ENCODE measurements at regions not wholly inside any gene's neighbourhood (a gene's known extent, or its start where the extent isn't known, plus 50 kb on each side); places are given as distances from the start of the nearest gene placed in this dataset.
"Not testable (repeated sequence)": the region's sequence is repeated elsewhere in the genome, so short reads cannot be mapped to it uniquely, and the experiment has no call there.

DNA sequence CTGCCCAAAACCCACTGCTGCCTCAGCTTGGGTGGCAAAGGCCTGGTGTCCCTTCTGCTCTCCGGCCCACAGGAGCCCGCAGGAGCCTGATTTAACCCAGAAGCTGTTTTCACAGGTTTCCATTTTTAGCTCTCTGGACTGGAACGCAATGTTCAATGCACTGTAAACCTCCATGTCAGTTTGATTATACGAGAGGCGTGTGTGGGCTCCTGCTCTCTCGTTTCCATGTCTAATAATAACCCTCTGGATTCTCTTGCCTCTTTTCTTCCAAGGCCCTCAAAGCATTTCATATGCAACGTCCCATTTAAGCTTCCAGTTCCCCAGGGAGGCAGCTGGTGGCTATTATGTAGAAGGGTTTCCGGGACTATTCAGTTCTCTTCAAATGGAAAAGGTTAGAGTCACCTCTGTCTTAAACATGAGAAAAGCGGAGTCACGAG lies 161.1 kb downstream of the SUDS3 start:
- DNase-seq = no peak

DNA sequence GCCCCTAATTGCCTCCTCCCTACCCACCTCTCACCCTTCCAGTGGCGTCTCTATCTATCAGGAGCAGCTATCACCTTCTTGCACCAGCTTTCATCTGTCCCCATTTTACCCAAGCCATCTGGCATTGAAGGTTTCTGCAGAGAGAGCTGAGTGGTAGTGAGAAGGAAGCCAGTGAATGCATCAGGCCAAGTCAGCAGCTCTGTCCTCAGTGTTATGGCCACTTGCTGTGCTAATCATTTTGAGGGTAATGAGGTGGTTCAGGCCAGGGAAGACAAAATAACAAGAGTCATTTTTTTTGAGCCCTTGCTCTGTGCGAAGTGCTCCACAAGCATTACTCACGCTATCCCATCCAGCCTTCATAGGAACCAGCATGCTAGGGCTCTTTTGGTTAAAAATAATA lies 164.7 kb downstream of the SUDS3 start:
- DNase-seq = no peak

DNA sequence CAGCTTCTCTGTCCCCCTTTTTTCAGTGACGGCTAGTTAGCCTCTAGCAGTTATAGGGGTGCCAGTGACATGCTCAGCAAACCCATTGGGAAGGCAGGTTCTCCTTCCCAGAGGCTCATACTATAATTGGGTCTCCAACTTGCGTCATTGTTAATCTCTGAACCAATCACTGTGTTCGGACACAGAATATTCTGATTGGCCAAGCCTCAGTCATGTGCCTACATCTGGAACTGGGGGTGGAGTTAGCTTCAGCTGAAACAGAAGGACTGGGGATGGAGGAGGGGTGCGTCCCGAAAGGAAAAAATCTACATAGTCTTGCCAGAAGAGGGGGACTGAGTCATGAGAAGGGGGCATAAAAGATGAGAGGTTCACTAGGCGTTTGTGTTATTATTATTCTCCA lies 165.6 kb downstream of the SUDS3 start:
- DNase-seq = no peak

- no peak for DNase-seq
Measured at GRCh38 chr12:118543651-118544050, 167.3 kb downstream of the SUDS3 start.

DNA sequence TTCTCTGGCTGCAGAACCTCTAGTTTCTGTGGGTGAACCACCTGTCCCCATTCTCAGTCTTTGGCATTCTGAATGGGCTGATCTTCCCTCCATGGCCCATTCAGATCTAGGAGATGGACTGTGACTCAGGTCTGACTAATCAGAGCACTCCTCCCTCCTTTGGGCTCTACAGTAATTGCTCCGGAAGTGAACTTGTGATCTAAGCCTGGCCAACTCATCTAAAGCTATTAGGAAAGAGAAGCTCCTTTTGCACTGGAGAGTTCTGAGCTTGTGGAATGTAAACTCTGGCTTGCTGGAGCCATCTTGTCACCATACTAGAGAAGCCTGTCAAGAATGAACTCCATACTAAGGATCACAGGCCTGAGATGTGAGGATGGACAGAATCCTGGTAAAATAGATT lies 168.2 kb downstream of the SUDS3 start:
- DNase-seq = no peak

DNA sequence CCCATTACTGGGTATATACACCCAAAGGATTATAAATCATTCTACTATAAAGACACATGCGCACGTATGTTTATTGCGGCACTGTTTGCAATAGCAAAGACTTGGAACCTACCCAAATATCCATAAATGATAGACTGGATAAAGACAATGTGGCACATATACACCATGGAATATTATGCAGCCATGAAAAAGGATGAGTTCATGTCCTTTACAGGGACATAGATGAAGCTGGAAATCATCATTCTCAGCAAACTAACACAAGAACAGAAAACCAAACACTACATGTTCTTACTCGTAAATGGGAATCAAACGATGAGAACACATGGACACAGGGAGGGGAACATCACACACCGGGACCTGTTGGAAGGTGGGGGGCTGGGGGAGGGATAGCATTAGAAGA lies 171.3 kb downstream of the SUDS3 start:
- not testable (repeated sequence) for DNase-seq

DNA sequence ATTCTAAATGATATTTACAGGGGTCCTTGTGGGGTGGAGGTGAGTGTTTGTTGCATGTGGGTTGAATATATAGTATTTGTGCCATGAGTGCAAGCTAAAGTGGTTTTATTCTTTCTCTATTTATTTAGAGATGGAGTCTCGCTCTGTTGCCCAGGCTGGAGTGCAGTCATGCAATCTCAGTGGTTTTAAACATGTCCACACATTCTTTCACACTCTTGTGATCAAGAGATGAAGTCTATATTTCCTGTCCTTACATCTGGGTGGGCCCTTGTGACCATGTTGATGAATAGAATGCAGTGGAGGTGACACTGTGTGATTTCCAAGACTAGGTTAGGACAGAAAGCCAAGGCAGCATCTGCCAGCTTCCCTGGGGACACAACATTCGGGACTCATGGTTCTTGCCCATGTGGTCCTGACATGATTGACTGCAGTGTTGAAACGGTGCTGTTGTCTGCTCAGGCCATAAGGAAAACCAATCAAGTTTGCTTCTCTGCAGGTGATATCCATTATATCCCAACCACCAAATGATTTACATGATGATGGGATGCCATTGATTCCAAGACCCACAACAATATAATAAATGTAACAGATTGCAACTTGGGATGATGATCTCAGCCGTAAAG lies 172.6 kb downstream of the SUDS3 start:
- DNase-seq = no peak

- no peak for DNase-seq
Measured at GRCh38 chr12:118549510-118549980, 173.2 kb downstream of the SUDS3 start.

- DNase-seq = no peak
Measured at GRCh38 chr12:118553856-118554504, 177.6 kb downstream of the SUDS3 start.

DNA sequence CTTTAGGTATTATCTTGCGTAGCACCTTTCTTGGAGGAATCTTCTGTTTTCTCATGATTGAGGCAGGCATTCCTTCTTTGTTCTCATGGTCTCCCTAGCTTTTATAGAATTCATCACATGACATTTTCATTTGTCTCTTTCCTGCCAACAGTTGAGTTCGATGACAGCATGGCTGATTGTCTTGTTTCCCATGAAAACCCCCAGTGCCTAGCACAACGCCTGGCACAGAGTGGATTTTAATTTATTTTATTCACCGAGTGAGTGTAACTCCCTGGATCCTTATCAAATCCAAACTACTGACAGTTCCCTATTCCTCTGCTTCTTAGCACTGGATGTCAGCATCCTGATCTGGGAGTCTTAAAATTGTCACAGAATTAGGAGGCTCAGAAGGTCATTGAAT lies 182.6 kb downstream of the SUDS3 start:
- DNase-seq = no peak

DNA sequence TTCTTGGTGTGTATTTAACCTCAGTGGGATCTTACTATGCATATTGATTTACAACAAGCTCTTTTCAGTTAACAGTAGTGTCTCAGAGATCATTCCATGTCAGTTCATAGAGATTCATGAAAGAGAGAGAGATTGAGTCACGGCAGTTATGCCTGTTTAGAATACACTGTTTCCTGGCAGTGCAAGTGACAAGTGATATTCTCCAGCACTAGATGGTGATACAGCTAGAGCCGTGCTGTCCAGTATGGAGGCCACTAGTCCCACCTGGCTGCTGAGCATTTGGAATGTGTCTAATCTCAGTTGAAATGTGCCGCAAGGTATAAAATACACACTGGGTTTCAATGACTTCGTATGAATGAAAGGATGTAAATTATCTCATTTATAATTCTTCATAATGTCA lies 184.4 kb downstream of the SUDS3 start:
- no peak for DNase-seq

- DNase-seq = no peak
Measured at GRCh38 chr12:118571730-118572129, 195.4 kb downstream of the SUDS3 start.

DNA sequence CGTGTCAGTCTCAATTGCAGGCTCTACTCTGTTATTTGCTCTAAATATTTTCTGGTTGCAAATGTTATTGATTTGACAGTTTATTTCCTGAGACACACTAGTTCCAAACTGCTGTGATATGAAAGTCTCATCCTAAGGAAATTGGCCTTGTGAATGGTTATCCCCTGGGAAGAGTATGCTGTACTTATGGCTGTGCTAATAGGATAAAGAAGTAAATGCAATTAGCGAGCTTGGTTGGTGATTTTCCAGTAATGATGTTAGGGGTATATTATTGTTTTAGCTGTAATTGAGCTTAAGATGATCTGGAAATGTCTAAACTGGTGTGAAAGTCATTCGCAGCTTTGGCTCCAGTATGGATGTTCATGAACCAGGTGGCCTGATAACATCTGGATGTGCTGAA lies 197.9 kb downstream of the SUDS3 start:
- no peak for DNase-seq

- no peak for DNase-seq
Measured at GRCh38 chr12:118575730-118576129, 199.4 kb downstream of the SUDS3 start.

DNA sequence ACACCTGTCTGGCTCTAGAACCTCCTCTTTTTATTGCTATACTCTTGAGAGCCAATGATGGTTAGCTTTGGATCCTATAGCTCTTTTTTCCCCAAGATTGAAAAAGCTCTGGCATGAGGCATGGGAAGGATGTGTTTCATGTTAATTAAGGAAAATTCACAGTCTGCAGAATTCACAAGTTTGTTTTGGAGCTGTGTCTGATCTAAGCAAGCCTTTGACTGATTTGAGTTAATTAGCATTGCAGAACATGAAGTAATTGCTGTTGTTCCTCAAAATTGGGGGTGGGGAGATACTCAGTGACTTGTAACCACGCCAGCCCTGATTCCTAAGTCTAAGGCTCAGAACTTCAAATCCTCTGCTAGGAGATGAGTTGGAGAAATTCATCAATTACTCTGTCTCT lies 205.0 kb downstream of the SUDS3 start:
- no peak for DNase-seq

- DNase-seq = no peak
Measured at GRCh38 chr12:118582863-118583262, 206.5 kb downstream of the SUDS3 start.

DNA sequence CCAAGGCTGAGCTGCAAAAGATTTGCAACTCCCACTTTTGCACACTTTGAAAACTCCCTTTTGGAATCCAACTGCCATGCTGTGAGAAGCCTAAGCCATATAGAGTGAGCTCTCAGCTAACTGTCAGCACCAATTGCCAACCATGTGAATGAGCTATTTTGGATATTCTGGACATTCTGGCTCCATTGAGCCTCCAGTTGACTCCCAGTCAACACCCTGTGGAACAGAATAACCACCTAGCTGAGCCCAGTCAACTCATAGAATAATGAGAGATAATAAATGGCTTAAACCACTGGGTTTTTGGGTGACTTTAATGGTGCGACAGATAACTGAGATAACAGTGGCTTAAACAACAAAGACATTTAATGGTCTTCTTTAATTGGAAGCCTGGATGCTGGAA lies 210.1 kb downstream of the SUDS3 start:
- DNase-seq = no peak

DNA sequence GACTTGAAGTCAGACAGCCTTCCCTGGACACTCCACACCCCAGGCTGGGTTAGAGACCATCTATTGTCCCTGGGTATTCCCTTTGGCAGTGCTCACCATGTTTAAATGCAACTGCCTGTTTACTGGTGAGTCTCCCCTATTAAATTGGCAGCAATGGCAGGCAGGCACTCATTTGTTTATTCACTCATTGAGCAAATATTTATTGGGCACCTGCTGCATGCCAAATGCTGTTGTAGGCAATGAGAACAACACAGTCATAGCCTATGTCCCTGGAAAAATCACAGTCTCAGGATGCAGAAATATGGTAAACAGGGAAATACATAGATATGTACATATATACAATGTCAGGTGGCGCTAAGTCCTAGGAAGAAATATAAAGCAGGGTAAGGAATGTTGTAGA lies 212.8 kb downstream of the SUDS3 start:
- DNase-seq = no peak

GRCh38 chr12:118590406-118591150 lies 214.2 kb downstream of the SUDS3 start:
- DNase-seq = no peak

- no peak for DNase-seq
Measured at GRCh38 chr12:118603610-118604361, 227.4 kb downstream of the SUDS3 start.

GRCh38 chr12:118606690-118607089 lies 230.3 kb downstream of the SUDS3 start:
- no peak for DNase-seq

DNA sequence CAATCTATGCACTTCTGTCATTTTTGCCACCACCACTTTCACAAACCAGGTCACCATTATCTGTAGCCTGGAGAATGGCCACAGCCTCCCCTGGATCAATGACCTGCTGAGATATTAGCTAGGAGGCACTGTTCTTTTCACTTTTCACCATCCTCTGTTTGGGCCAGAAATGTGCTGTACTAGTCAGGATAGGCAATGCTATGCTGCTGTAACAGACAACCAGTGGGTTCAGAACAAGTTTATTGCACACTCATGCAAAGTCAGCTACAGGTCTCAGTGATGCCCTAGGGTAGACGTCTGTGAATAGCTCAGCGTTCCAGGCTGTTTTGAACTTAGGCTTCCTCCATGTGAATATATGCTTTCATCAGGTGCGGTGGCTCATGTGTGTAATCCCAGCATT lies 231.5 kb downstream of the SUDS3 start:
- DNase-seq = no peak

DNA sequence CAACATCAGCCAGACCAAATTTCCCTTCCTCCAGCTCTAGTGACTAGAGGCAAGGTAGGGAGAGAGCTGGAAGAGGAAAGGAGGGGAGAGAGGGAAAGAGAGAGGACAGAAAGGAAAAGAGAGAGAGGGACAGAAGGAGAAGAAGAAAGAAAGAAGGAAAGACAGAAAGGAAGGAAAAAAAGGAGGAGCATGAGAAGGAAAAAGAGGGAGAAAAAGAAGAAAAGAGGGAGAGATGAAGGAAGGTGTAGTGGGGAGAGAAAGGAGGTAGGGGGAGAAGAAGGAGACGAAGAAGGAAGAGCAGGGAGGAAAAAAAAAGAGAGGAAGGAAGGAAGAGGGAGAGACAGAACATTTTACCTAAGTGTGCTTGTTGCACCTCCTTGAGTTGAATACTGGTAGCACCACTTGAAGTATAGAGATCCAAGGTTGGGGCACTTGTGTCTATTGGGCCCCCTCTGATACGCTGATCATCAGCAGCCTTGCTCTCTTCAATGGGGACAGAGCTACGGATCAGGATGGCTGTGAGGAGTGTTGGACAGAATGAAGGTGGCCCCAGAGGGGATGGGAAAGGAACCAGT lies 232.5 kb downstream of the SUDS3 start:
- no peak for DNase-seq
